ENCODE measurements at regions not wholly inside any gene's neighbourhood (a gene's known extent, or its start where the extent isn't known, plus 50 kb on each side); places are given as distances from the start of the nearest gene placed in this dataset.
"Not testable (repeated sequence)": the region's sequence is repeated elsewhere in the genome, so short reads cannot be mapped to it uniquely, and the experiment has no call there.

DNA sequence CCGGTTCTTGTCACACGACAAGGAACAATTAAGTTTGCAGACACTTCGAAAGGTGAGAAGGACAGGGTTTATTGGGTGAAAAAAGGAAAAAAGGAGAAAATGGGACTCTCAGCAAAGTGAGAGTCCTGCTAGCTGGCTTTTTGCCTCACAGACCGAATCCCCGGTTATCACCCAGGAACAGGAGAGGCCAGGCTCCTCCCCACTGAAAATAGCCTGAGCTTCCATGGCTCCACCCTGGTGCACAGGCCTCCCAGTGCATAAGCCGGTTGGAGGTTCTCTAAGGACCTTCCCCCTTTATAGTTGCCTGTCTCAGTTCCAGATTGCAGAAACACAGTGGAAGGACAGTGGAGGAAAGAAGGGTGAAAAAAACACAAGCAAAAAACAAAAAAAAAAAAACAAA, 571.7 kb downstream of the KCTD12 start:
- Histone ChIP-seq H3K4me3 (ENCODE audit: low read depth, low read length) (no peak overlapping the region), H3K36me3 (ENCODE audit: control insufficient read depth, insufficient read depth, low read length) (no peaks in the 10 kb centered on the region), H3K27me3 (ENCODE audit: control insufficient read depth, insufficient read depth, low read length) (no peaks in the 10 kb centered on the region)
- DNase-seq (ENCODE audit: low read depth) (no peak), FAIRE-seq (no peak)
- TF ChIP-seq, protein P1, sequence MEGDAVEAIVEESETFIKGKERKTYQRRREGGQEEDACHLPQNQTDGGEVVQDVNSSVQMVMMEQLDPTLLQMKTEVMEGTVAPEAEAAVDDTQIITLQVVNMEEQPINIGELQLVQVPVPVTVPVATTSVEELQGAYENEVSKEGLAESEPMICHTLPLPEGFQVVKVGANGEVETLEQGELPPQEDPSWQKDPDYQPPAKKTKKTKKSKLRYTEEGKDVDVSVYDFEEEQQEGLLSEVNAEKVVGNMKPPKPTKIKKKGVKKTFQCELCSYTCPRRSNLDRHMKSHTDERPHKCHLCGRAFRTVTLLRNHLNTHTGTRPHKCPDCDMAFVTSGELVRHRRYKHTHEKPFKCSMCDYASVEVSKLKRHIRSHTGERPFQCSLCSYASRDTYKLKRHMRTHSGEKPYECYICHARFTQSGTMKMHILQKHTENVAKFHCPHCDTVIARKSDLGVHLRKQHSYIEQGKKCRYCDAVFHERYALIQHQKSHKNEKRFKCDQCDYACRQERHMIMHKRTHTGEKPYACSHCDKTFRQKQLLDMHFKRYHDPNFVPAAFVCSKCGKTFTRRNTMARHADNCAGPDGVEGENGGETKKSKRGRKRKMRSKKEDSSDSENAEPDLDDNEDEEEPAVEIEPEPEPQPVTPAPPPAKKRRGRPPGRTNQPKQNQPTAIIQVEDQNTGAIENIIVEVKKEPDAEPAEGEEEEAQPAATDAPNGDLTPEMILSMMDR (IDR thresholded peaks at IDR 0.05; ENCODE audit: insufficient read depth, low read length, severe bottlenecking): no peak

DNA sequence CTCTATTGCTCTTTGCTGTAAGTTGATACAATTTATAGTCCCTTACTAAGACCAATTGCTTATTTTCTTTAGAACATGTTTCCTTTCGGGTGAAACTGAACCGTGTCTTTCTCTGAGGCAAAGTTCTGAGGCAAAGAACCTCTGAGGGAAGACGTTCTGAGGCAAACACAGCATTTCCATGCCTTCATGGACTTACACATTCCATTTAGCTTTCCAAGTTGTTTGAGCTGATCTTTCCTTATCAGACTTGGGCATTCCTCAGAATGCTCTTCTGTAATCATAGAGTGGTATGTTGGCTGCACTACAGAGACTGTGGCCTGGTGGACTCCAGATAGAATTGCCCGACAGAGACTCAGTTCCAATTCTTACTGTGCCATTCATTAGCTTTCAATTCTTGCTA, 579.1 kb downstream of the KCTD12 start:
- TF ChIP-seq, protein P1 (IDR thresholded peaks at IDR 0.05; ENCODE audit: insufficient read depth, low read length, severe bottlenecking): no peak
- no peak for FAIRE-seq
- no peak for DNase-seq (ENCODE audit: low read depth)
- Histone ChIP-seq H3K27me3 (ENCODE audit: control insufficient read depth, insufficient read depth, low read length) (no peaks in the 10 kb centered on the region), H3K4me3 (ENCODE audit: low read depth, low read length) (no peak overlapping the region), H3K36me3 (ENCODE audit: control insufficient read depth, insufficient read depth, low read length) (no peaks in the 10 kb centered on the region)

DNA sequence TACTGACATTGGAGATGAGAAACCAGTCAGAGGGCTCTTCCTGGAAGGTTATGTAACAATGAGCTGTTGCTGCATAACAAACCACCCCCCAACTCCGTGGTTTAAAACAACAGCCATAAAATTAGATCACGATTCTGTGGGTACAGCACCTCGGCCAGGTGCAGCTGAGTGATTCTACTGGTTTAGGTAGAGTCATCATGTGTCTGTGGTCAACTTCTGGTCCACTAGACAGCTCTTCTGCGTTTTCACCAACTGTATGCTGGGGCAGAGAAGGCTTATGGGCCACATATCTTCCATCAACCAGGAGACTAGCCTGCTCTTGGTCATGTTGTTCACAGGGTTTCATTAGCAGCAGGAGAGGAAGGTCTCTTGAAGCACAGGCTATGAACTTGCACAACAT, 585.5 kb downstream of the KCTD12 start:
- Histone ChIP-seq H3K36me3 (ENCODE audit: control insufficient read depth, insufficient read depth, low read length) (no peaks in the 10 kb centered on the region), H3K4me3 (ENCODE audit: low read depth, low read length) (no peak overlapping the region), H3K27me3 (ENCODE audit: control insufficient read depth, insufficient read depth, low read length) (no peaks in the 10 kb centered on the region)
- TF ChIP-seq, protein P1 (IDR thresholded peaks at IDR 0.05; ENCODE audit: insufficient read depth, low read length, severe bottlenecking): no peak
- no peak for DNase-seq (ENCODE audit: low read depth)
- peak; percentile 43 for FAIRE-seq

DNA sequence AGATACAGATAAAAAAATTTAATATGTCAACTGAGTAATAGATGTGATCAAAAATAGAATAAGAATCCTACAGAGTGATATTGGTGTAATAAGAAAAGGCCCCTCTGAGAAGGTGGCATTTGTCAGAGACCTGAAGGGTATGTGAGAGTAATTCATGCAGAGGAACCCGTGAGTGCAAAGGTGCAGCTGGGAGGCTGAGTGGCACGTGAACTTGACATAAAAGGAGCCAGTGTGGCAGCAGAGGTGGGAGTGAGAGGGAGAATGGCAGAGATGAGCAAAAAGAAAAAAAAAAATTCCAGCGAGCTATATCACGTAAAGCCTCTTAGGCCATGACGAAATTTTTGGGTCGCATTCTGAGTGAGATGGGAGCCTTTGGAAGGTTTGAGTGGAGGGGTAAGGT, 588.9 kb downstream of the KCTD12 start:
- Histone ChIP-seq H3K4me3 (ENCODE audit: low read depth, low read length) (no peak overlapping the region), H3K36me3 (ENCODE audit: control insufficient read depth, insufficient read depth, low read length) (no peaks in the 10 kb centered on the region), H3K27me3 (ENCODE audit: control insufficient read depth, insufficient read depth, low read length) (no peaks in the 10 kb centered on the region)
- DNase-seq (ENCODE audit: low read depth) (no peak), FAIRE-seq (no peak)
- TF ChIP-seq, protein P1 (IDR thresholded peaks at IDR 0.05; ENCODE audit: insufficient read depth, low read length, severe bottlenecking): no peak

DNA sequence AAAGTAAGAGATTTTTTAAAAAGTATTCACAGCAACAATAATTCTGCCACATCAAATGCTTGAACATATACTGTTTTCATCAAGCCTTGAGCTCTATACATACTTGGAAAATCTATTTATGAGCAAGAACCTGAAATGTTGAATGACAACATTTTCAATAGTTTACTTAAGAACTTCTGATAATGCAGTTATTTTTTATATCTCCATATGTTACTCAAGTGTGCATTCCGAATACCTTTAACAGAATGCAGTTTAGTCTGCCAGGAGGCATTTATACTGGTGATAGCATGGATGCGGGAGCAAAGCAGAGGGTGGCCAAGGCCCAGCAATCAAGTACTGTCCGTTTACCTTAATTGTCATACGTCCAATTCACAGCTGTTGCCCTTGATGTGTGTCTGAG, 589.5 kb downstream of the KCTD12 start:
- TF ChIP-seq, protein P1 (IDR thresholded peaks at IDR 0.05; ENCODE audit: insufficient read depth, low read length, severe bottlenecking): no peak
- Histone ChIP-seq H3K4me3 (ENCODE audit: low read depth, low read length) (no peak overlapping the region), H3K36me3 (ENCODE audit: control insufficient read depth, insufficient read depth, low read length) (no peaks in the 10 kb centered on the region), H3K27me3 (ENCODE audit: control insufficient read depth, insufficient read depth, low read length) (no peaks in the 10 kb centered on the region)
- DNase-seq (ENCODE audit: low read depth) (no peak), FAIRE-seq (no peak)

DNA sequence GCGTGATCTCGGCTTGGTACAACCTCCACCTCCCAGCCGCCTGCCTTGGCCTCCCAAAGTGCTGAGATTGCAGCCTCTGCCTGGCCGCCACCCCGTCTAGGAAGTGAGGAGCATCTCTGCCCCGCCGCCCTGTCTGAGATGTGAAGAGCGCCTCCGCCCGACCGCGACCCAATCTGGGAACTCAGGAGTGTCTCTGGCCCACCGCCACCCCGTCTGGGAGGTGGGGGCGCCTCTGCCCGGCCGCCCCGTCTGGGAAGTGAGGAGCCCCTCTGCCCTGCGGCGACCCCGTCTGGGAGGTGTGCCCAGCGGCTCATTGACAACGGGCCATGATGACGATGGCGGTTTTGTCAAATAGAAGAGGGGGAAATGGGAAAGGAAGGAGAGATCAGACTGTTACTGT, 591.2 kb downstream of the KCTD12 start:
- FAIRE-seq; H3K36me3 ChIP-seq (ENCODE audit: control insufficient read depth, insufficient read depth, low read length); H3K4me3 ChIP-seq (ENCODE audit: low read depth, low read length); DNase-seq (ENCODE audit: low read depth); H3K27me3 ChIP-seq (ENCODE audit: control insufficient read depth, insufficient read depth, low read length): not testable (repeated sequence)

Measured in bronchial epithelial cell (primary cell).